ENCODE measurements at regions not wholly inside any gene's neighbourhood (a gene's known extent, or its start where the extent isn't known, plus 50 kb on each side); places are given as distances from the start of the nearest gene placed in this dataset.

DNA sequence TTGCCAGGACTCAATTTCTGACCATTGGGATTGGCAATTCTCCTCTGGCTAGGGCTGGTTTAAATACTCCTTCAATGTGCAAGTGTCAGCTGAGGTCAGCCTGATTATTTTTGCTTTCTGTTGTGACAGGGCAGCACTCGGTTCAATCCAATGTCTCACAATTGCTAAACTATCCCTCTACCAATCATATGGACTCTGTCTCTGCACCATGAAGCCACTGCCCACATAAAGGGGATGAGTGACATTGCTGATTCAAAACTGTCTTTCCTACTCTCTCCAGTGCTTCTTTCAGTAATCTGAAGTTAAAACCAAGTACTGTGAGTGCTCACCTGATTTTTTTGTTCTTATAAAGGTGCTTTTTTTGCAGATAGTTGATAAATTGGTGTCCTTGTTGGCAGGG, 1030.7 kb downstream of the GLUD2 start:
- TF ChIP-seq EZH2 (IDR thresholded peaks at IDR 0.05; ENCODE audit: borderline replicate concordance) = no peak
- TF ChIP-seq, protein P1, sequence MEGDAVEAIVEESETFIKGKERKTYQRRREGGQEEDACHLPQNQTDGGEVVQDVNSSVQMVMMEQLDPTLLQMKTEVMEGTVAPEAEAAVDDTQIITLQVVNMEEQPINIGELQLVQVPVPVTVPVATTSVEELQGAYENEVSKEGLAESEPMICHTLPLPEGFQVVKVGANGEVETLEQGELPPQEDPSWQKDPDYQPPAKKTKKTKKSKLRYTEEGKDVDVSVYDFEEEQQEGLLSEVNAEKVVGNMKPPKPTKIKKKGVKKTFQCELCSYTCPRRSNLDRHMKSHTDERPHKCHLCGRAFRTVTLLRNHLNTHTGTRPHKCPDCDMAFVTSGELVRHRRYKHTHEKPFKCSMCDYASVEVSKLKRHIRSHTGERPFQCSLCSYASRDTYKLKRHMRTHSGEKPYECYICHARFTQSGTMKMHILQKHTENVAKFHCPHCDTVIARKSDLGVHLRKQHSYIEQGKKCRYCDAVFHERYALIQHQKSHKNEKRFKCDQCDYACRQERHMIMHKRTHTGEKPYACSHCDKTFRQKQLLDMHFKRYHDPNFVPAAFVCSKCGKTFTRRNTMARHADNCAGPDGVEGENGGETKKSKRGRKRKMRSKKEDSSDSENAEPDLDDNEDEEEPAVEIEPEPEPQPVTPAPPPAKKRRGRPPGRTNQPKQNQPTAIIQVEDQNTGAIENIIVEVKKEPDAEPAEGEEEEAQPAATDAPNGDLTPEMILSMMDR (IDR thresholded peaks at IDR 0.05; ENCODE audit: poor library complexity) = no peak
- no peak for TF ChIP-seq EZH2phosphoT487 (IDR thresholded peaks at IDR 0.05; ENCODE audit: low read depth, severe bottlenecking, unreplicated experiment)

All from hepatocyte (in vitro differentiated cells).